ENCODE measurements at regions not wholly inside any gene's neighbourhood (a gene's known extent, or its start where the extent isn't known, plus 50 kb on each side); places are given as distances from the start of the nearest gene placed in this dataset.

DNA sequence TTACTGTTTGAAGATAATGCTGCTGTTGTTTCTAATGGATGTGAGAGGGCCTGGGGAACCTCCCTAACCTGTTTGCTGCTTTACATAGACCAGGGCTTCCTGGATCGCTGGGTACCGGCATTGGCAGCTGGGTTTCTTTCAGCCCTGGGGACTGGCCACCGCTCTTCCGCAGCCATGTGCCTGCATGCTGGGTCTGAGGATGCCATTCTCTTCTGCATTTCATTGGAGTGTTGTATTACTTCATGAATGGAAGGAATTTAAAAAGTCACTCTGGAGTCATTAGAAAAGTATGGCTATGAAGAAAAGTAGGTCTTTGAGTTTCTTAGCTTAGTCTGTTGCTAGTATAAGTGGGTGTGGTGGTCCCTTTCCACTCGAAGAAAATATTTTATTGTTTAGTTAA, 107.3 kb upstream of the MGAT5 start:
- no peaks in the 10 kb centered on the region for H3K9me3 Mint-ChIP-seq
- H3K4me3 Mint-ChIP-seq, result peak overlapping the region; percentile 27
- peaks cover 3% of the 10 kb centered on the region for H3K27me3 Mint-ChIP-seq (ENCODE audit: insufficient read depth)
- H3K36me3 Mint-ChIP-seq (ENCODE audit: low read depth), result peaks cover 40% of the 10 kb centered on the region
- peak overlapping the region; percentile 77 for H3K27ac Mint-ChIP-seq
- TF ChIP-seq, protein P1, sequence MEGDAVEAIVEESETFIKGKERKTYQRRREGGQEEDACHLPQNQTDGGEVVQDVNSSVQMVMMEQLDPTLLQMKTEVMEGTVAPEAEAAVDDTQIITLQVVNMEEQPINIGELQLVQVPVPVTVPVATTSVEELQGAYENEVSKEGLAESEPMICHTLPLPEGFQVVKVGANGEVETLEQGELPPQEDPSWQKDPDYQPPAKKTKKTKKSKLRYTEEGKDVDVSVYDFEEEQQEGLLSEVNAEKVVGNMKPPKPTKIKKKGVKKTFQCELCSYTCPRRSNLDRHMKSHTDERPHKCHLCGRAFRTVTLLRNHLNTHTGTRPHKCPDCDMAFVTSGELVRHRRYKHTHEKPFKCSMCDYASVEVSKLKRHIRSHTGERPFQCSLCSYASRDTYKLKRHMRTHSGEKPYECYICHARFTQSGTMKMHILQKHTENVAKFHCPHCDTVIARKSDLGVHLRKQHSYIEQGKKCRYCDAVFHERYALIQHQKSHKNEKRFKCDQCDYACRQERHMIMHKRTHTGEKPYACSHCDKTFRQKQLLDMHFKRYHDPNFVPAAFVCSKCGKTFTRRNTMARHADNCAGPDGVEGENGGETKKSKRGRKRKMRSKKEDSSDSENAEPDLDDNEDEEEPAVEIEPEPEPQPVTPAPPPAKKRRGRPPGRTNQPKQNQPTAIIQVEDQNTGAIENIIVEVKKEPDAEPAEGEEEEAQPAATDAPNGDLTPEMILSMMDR (IDR thresholded peaks at IDR 0.05), result no peak
- H3K4me1 Mint-ChIP-seq (ENCODE audit: low read depth), result peaks cover 76% of the 10 kb centered on the region
- peak; percentile 58 for DNase-seq

DNA sequence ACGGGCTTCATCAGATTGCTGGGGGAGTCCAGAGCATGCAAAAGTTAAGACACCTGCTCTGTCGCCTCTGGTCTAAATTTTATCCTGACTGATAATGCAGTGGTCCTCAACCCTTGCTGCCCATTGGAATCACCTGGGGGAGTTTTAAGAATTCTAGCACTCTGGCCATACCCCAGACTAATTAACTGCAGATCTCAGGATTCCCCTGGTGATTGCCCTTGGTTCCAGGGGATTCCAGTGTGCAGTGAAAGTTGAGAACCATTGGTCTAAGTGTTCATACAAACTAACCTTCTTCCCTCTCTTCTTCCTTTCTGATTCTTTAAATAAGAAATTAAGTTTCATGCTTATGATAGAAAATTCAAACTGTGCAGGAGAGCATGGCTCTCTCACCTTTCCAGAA, 105.7 kb upstream of the MGAT5 start:
- DNase-seq, result no peak
- Mint-ChIP-seq H3K36me3 (ENCODE audit: low read depth) (peaks cover 35% of the 10 kb centered on the region), H3K4me1 (ENCODE audit: low read depth) (peaks cover 60% of the 10 kb centered on the region), H3K27ac (no peak overlapping the region), H3K4me3 (no peak overlapping the region), H3K9me3 (no peaks in the 10 kb centered on the region), H3K27me3 (ENCODE audit: insufficient read depth) (peaks cover 3% of the 10 kb centered on the region)
- TF ChIP-seq, protein P1 (IDR thresholded peaks at IDR 0.05), result no peak

DNA sequence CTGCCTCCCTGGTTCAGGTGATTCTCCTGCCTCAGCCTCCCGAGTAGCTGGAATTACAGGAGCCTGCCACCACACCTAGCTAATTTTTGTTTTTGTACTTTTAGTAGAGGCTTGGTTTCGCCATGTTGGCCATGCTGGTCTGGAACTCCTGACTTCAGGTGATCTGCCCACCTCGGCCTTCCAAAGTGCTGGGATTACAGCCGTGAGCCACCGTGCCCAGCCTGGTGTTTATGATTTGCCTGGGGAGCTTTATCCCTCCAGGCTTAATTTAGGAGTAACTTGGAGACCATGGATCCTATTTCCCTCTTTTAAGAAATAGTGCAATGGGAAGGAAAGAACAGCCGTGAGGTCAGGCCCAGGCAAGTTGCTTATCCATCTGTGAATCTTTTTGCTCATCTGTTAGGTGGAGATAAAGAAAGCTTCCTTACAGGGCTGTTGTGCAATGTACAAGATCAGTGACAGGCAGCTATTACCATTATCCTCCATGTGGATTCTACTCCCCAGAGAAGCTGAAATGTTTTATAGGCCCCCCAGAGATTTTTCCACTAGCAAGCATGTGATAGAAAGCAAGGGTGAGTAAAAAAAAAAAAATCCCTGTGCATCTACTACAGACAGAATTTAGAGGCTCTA, 104.9 kb upstream of the MGAT5 start:
- TF ChIP-seq, protein P1 (IDR thresholded peaks at IDR 0.05), result no peak
- Mint-ChIP-seq H3K4me1 (ENCODE audit: low read depth) (peaks cover 52% of the 10 kb centered on the region), H3K9me3 (no peaks in the 10 kb centered on the region), H3K27me3 (ENCODE audit: insufficient read depth) (peaks cover 1% of the 10 kb centered on the region; the same call in 1 of the 2 replicates), H3K27ac (peak overlapping the region; percentile 21; the same call in 1 of the 2 replicates), H3K4me3 (no peak overlapping the region), H3K36me3 (ENCODE audit: low read depth) (peaks cover 27% of the 10 kb centered on the region)
- DNase-seq, result no peak

DNA sequence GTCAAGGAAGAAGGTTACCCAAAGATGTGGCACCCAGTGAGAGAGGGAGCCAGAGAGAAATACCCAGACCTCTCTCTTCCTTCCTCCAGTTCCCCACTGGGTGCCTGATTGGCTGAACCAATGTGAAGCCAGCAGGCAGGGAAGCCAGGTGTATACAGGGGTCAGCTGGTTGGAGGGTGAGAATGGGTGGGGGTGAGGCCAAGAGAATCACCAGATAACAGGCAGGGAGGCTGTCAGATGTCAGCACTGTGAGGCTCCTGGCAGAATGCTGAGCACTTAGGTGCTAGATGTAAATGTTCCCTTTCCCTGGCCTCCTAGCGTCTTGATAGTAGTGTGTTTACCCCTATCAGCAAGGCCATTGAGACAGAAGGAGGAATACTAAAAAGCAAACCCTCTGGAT, 104.0 kb upstream of the MGAT5 start:
- Mint-ChIP-seq H3K4me3 (no peak overlapping the region), H3K4me1 (ENCODE audit: low read depth) (peaks cover 45% of the 10 kb centered on the region), H3K36me3 (ENCODE audit: low read depth) (peaks cover 23% of the 10 kb centered on the region), H3K9me3 (no peaks in the 10 kb centered on the region), H3K27ac (no peak overlapping the region), H3K27me3 (ENCODE audit: insufficient read depth) (peaks cover 1% of the 10 kb centered on the region; the same call in 1 of the 2 replicates)
- no peak for DNase-seq
- TF ChIP-seq, protein P1 (IDR thresholded peaks at IDR 0.05), result no peak

DNA sequence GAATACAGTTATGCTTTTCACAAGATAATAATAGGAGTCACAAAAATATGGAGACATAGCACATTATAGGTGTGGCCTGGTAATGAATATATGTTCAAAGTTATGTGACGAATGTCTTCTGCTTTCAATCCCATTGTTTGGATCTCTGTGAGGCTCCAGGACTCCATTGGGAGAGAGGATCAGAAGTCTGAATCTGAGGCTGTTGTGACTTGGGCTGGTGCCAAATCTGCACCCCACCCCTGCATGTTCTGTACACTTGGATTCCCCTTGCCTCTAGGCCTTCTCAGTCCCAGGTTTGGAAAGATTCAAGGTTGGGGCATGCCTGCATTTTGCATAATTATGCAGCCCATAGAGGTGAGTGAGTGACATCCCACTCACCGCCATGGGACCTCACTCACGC, 103.1 kb upstream of the MGAT5 start:
- Mint-ChIP-seq H3K4me3 (no peak overlapping the region), H3K36me3 (ENCODE audit: low read depth) (peaks cover 21% of the 10 kb centered on the region), H3K27me3 (ENCODE audit: insufficient read depth) (no peaks in the 10 kb centered on the region), H3K27ac (no peak overlapping the region), H3K4me1 (ENCODE audit: low read depth) (peaks cover 38% of the 10 kb centered on the region), H3K9me3 (no peaks in the 10 kb centered on the region)
- no peak for DNase-seq
- TF ChIP-seq, protein P1 (IDR thresholded peaks at IDR 0.05), result no peak
